Endothelial cell (in vitro differentiated cells): ENCODE measurements at regions not wholly inside any gene's neighbourhood (a gene's known extent, or its start where the extent isn't known, plus 50 kb on each side); places are given as distances from the start of the nearest gene placed in this dataset.

Experiments
- DNase-seq: peaks from one replicate; pipeline ENCODE4 v3.0.0; 2021; ENCODE audit warnings: low spot score
- H3K27ac Mint-ChIP-seq: one replicate; pipeline ENCODE4 v1.8.0; 2021; ENCODE audit warnings: mixed read lengths, inconsistent platforms; ENCODE audit not compliant: unreplicated experiment
- H3K27me3 Mint-ChIP-seq: one replicate; pipeline ENCODE4 v1.8.0; 2021; ENCODE audit warnings: mild to moderate bottlenecking, moderate library complexity, mixed read lengths, inconsistent platforms; ENCODE audit not compliant: unreplicated experiment
- H3K36me3 Mint-ChIP-seq: one replicate; pipeline ENCODE4 v1.8.0; 2021; ENCODE audit warnings: mild to moderate bottlenecking, low read depth, mixed read lengths, inconsistent platforms; ENCODE audit not compliant: unreplicated experiment
- H3K4me1 Mint-ChIP-seq: one replicate; pipeline ENCODE4 v1.8.0; 2021; ENCODE audit warnings: mild to moderate bottlenecking, mixed read lengths, inconsistent platforms; ENCODE audit not compliant: unreplicated experiment
- H3K4me3 Mint-ChIP-seq: one replicate; pipeline ENCODE4 v1.8.0; 2021; ENCODE audit warnings: mild to moderate bottlenecking, mixed read lengths, inconsistent platforms; ENCODE audit not compliant: unreplicated experiment
- H3K9me3 Mint-ChIP-seq: one replicate; pipeline ENCODE4 v1.8.0; 2021; ENCODE audit warnings: mixed read lengths, inconsistent platforms; ENCODE audit not compliant: unreplicated experiment
- CTCF ChIP-seq: fragments of 200-600 bp; sonication (generic); IDR thresholded peaks from one replicate; pipeline ENCODE4 v1.5.0; 2021; ENCODE audit warnings: antibody characterized with exemption; ENCODE audit not compliant: unreplicated experiment

GRCh38 chr2:133691336-133691735 is 123.1 kb upstream of the NCKAP5 start:
- Mint-ChIP-seq H3K27ac (no peak overlapping the region), H3K4me1 (no peaks in the 10 kb centered on the region), H3K4me3 (no peak overlapping the region), H3K36me3 (no peaks in the 10 kb centered on the region), H3K27me3 (no peaks in the 10 kb centered on the region), H3K9me3 (no peaks in the 10 kb centered on the region)
- no peak for TF ChIP-seq CTCF
- DNase-seq, result no peak

GRCh38 chr2:133705287-133705686 is 137.0 kb upstream of the NCKAP5 start:
- TF ChIP-seq CTCF, result no peak
- no peak for DNase-seq
- Mint-ChIP-seq H3K36me3 (no peaks in the 10 kb centered on the region), H3K9me3 (no peaks in the 10 kb centered on the region), H3K27ac (no peak overlapping the region), H3K4me3 (no peak overlapping the region), H3K4me1 (no peaks in the 10 kb centered on the region), H3K27me3 (peaks cover 3% of the 10 kb centered on the region)

- H3K27ac Mint-ChIP-seq, result no peak overlapping the region
- no peak for DNase-seq
- no peaks in the 10 kb centered on the region for H3K36me3 Mint-ChIP-seq
- H3K4me1 Mint-ChIP-seq, result peaks cover 8% of the 10 kb centered on the region
- H3K9me3 Mint-ChIP-seq, result no peaks in the 10 kb centered on the region
- no peaks in the 10 kb centered on the region for H3K27me3 Mint-ChIP-seq
- no peak overlapping the region for H3K4me3 Mint-ChIP-seq
- TF ChIP-seq CTCF, result no peak
These were observed 142.3 kb upstream of the NCKAP5 start for GRCh38 chr2:133710613-133711012.

GRCh38 chr2:133711201-133711600 is 142.9 kb upstream of the NCKAP5 start:
- Mint-ChIP-seq H3K27ac (no peak overlapping the region), H3K4me3 (no peak overlapping the region), H3K27me3 (no peaks in the 10 kb centered on the region), H3K4me1 (peaks cover 10% of the 10 kb centered on the region), H3K36me3 (no peaks in the 10 kb centered on the region), H3K9me3 (no peaks in the 10 kb centered on the region)
- DNase-seq, result peak; percentile 6
- TF ChIP-seq CTCF, result no peak

GRCh38 chr2:133711806-133712205 is 143.5 kb upstream of the NCKAP5 start:
- no peak for TF ChIP-seq CTCF
- Mint-ChIP-seq H3K4me1 (peaks cover 15% of the 10 kb centered on the region), H3K36me3 (no peaks in the 10 kb centered on the region), H3K4me3 (no peak overlapping the region), H3K27me3 (no peaks in the 10 kb centered on the region), H3K27ac (no peak overlapping the region), H3K9me3 (no peaks in the 10 kb centered on the region)
- no peak for DNase-seq
